MM.1S (cell line): ENCODE measurements at regions not wholly inside any gene's neighbourhood (a gene's known extent, or its start where the extent isn't known, plus 50 kb on each side); places are given as distances from the start of the nearest gene placed in this dataset.

Experiments
- DNase-seq: peaks from one replicate; pipeline ENCODE4 v3.0.0-alpha.2; 2015
- H2AFZ ChIP-seq: fragments of 300-600 bp; sonication (generic); 2 replicates; pipeline ENCODE4 v1.6.0; 2016; ENCODE audit warnings: antibody characterized with exemption, low read length
- H3F3A ChIP-seq: fragments of 300-600 bp; sonication (generic); 2 replicates; pipeline ENCODE4 v1.6.1; 2016; ENCODE audit warnings: mild to moderate bottlenecking, antibody characterized with exemption, low read length, moderate library complexity, mixed read lengths; ENCODE audit not compliant: insufficient read depth
- H3K27ac ChIP-seq: fragments of 300-600 bp; sonication (generic); 2 replicates; pipeline ENCODE4 v1.5.1; 2016; ENCODE audit warnings: mild to moderate bottlenecking, low read length
- H3K27me3 ChIP-seq: fragments of 300-600 bp; sonication (generic); replicated peaks from 2 replicates; pipeline ENCODE4 v1.6.0; 2016; ENCODE audit warnings: low read length; ENCODE audit not compliant: insufficient read depth
- H3K36me3 ChIP-seq: fragments of 300-600 bp; sonication (generic); replicated peaks from 2 replicates; pipeline ENCODE4 v1.6.1; 2016; ENCODE audit warnings: mild to moderate bottlenecking, low read length, mixed read lengths; ENCODE audit not compliant: insufficient read depth
- H3K4me1 ChIP-seq: fragments of 300-600 bp; sonication (generic); 2 replicates; pipeline ENCODE4 v1.6.1; 2016; ENCODE audit warnings: low read length, mixed read lengths
- H3K4me2 ChIP-seq: fragments of 300-600 bp; sonication (generic); 2 replicates; pipeline ENCODE4 v1.6.0; 2016; ENCODE audit warnings: low read depth, low read length
- H3K4me3 ChIP-seq: fragments of 300-600 bp; sonication (generic); 2 replicates; pipeline ENCODE4 v1.5.1; 2016; ENCODE audit warnings: low read length, mixed read lengths
- H3K79me2 ChIP-seq: fragments of 300-600 bp; sonication (generic); 2 replicates; pipeline ENCODE4 v1.6.1; 2016; ENCODE audit warnings: mixed run types, low read length, mixed read lengths
- H3K9ac ChIP-seq: fragments of 300-600 bp; sonication (generic); 2 replicates; pipeline ENCODE4 v1.6.1; 2016; ENCODE audit warnings: low read length, mixed read lengths
- H3K9me2 ChIP-seq: fragments of 300-600 bp; sonication (generic); replicated peaks from 2 replicates; pipeline ENCODE4 v1.6.1; 2016; ENCODE audit warnings: mild to moderate bottlenecking, low read length, mixed read lengths; ENCODE audit not compliant: insufficient read depth
- H3K9me3 ChIP-seq: fragments of 300-600 bp; sonication (generic); replicated peaks from 2 replicates; pipeline ENCODE4 v1.6.1; 2016; ENCODE audit warnings: mild to moderate bottlenecking, low read length, mixed read lengths; ENCODE audit not compliant: insufficient read depth
- H4K20me1 ChIP-seq: fragments of 300-600 bp; sonication (generic); 2 replicates; pipeline ENCODE4 v1.6.1; 2016; ENCODE audit warnings: mild to moderate bottlenecking, low read length, moderate library complexity, mixed read lengths; ENCODE audit not compliant: insufficient read depth
- EZH2 ChIP-seq: fragments of 300-600 bp; sonication (generic); optimal IDR thresholded peaks from 2 replicates; pipeline ENCODE3; 2017; ENCODE audit warnings: low read depth, mild to moderate bottlenecking, antibody characterized with exemption, low read length, mixed read lengths
- EZH2phosphoT487 ChIP-seq: fragments of 300-600 bp; sonication (generic); IDR thresholded peaks from 2 replicates; pipeline ENCODE4 v1.6.1; 2018; ENCODE audit warnings: antibody characterized with exemption, low read length
- TF ChIP-seq, protein P1 (sequence below): fragments of 300-600 bp; sonication (generic); IDR thresholded peaks from 2 replicates; pipeline ENCODE4 v1.5.1; 2016; ENCODE audit warnings: antibody characterized with exemption, low read length, mixed read lengths

DNA sequence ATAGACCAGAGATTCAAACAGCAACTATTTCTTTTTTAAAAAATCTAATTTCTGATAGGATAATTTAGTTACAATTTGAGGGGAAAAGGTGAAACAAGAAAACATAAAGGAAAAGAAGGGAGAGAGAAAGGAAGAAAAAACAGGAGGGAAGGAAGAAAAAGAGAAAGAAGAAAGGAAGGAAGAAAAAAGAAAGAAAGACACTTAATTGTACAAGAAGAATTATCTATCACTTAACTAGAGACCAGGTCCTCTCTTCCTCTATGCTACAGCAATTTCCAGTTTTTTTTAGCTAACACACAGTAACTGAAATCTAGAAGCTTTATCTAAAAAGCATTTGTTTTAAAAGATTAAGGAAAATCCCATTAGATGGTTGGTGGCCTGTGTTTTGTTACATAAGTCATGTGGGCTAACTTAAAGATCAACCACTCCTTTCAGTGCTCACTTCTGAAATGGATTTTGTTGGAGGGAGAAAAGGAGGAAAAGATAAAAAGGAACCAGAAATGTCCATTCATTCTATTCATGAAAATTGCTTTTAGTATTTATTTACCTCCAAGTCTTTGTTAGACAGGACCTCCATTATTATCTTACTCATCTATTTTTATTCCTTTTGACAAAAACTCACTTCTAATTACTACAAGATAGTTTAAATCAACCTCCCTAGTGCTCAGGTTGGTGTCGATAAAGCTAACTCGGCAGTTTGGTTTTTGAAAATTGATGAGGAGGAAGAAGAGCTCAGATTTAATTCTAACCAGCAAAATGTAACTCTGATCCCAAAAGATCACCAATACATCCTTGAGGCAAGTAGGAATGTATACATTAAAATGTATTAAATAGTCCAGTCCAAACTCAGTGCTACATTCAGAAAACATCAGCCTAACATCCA is 251.5 kb upstream of the FN1 start:
- H2AFZ ChIP-seq: no peak overlapping the region
- no peaks in the 10 kb centered on the region for H3K36me3 ChIP-seq
- H3K4me3 ChIP-seq: no peak overlapping the region
- H3K27ac ChIP-seq: no peak overlapping the region
- no peak overlapping the region for H3K9ac ChIP-seq
- no peaks in the 10 kb centered on the region for H4K20me1 ChIP-seq
- no peaks in the 10 kb centered on the region for H3K4me1 ChIP-seq
- TF ChIP-seq, protein P1, sequence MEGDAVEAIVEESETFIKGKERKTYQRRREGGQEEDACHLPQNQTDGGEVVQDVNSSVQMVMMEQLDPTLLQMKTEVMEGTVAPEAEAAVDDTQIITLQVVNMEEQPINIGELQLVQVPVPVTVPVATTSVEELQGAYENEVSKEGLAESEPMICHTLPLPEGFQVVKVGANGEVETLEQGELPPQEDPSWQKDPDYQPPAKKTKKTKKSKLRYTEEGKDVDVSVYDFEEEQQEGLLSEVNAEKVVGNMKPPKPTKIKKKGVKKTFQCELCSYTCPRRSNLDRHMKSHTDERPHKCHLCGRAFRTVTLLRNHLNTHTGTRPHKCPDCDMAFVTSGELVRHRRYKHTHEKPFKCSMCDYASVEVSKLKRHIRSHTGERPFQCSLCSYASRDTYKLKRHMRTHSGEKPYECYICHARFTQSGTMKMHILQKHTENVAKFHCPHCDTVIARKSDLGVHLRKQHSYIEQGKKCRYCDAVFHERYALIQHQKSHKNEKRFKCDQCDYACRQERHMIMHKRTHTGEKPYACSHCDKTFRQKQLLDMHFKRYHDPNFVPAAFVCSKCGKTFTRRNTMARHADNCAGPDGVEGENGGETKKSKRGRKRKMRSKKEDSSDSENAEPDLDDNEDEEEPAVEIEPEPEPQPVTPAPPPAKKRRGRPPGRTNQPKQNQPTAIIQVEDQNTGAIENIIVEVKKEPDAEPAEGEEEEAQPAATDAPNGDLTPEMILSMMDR: no peak
- TF ChIP-seq EZH2 (no peak), EZH2phosphoT487 (no peak)
- no peaks in the 10 kb centered on the region for H3K27me3 ChIP-seq
- no peaks in the 10 kb centered on the region for H3K9me2 ChIP-seq
- no peak for DNase-seq
- no peaks in the 10 kb centered on the region for H3K9me3 ChIP-seq
- H3F3A ChIP-seq: no peaks in the 10 kb centered on the region
- H3K4me2 ChIP-seq: no peak overlapping the region
- H3K79me2 ChIP-seq: no peaks in the 10 kb centered on the region

DNA sequence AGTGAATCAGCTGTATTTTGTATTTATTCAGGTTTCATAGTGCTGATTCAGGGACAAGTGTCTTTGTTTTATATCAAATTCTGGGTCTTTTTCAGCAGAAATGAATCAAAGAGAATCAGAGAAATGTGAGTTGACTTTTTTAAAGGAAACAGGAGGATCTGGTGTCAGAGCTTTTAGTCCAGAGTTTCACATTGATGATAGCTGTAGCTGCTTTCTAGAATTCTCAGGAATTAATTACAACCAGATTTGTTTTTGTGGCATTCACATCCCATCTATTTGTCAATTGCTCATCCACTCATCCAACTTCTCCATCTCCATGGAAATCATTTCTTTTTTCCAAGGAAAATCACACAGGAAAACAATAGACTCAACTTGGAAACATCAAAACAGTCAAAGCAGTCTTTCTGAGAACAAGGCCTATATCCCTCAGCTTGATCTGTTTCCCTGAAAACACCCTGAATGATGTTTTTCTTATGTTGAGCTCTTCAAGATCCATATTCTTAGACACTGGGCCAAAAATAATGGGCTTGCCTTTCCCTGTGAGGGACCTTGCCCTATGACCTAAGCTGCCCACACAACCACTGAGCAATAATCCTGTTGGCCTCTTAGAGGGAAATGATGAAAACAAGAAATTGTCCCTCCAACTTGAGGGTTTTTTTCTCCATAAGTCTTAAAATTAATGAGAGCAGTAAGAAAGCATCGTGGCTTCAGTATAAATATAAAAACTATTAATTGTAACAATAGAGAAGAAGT is 249.5 kb upstream of the FN1 start:
- Histone ChIP-seq H3K27me3 (no peaks in the 10 kb centered on the region), H3K4me2 (no peak overlapping the region), H3K4me3 (no peak overlapping the region), H3K4me1 (peaks cover 13% of the 10 kb centered on the region; the same call in 1 of the 2 replicates), H3K27ac (no peak overlapping the region), H3K9me3 (no peaks in the 10 kb centered on the region), H3K79me2 (no peaks in the 10 kb centered on the region), H4K20me1 (no peaks in the 10 kb centered on the region), H3F3A (no peaks in the 10 kb centered on the region; the same call in 1 of the 2 replicates), H2AFZ (no peak overlapping the region), H3K9ac (no peak overlapping the region), H3K9me2 (no peaks in the 10 kb centered on the region), H3K36me3 (no peaks in the 10 kb centered on the region)
- TF ChIP-seq EZH2: no peak
- TF ChIP-seq EZH2phosphoT487: no peak
- TF ChIP-seq, protein P1: no peak
- DNase-seq: no peak

DNA sequence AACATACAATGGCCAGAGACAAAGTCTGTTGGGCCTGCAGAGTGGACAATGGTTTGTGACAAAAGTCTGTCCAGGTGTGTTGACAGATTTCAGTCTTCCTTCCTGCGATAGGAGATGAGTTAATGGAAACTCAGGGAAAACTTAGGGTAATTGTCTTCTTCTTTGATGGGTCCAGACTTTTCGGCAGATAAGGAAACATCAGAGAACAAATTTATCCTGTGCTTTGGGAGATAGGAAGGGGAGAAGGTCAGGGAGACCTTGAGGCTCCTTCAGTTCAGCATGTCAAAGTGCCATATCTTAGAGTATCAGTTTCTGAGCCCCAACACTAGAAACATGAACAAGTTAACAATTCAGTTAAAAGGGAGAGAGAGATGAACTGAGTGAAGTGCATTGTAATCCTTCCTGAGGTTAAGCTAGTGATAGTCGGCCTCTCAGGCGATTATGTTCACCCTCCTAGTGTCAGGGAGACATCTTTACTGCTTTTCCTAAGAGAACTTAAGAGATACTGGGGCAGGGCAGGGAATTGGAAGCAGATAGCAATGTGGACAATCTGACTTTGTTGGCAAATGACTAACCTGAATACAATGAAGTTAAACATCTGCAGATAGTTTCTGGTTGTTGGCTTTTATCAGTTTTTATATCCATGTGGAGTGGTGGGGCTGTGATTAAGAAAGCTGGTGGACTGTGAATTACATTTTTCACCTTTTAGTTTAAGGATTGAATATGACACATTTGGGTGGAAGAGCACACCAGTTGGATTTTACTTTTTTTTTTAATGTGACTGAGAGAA is 248.8 kb upstream of the FN1 start:
- H3K9ac ChIP-seq: no peak overlapping the region
- no peak overlapping the region for H3K4me2 ChIP-seq

More for the DNA sequence above, 248.8 kb upstream of the FN1 start:
- H3K27me3 ChIP-seq: no peaks in the 10 kb centered on the region
- H3K4me1 ChIP-seq: peaks cover 14% of the 10 kb centered on the region; the same call in 1 of the 2 replicates
- DNase-seq: no peak
- no peak overlapping the region for H3K27ac ChIP-seq
- H3K79me2 ChIP-seq: no peaks in the 10 kb centered on the region
- no peak overlapping the region for H2AFZ ChIP-seq
- TF ChIP-seq EZH2 (no peak), EZH2phosphoT487 (no peak)
- TF ChIP-seq, protein P1: no peak
- H4K20me1 ChIP-seq: no peaks in the 10 kb centered on the region
- H3K4me3 ChIP-seq: no peak overlapping the region
- no peaks in the 10 kb centered on the region; the same call in 1 of the 2 replicates for H3F3A ChIP-seq
- no peaks in the 10 kb centered on the region for H3K36me3 ChIP-seq
- H3K9me3 ChIP-seq: no peaks in the 10 kb centered on the region
- no peaks in the 10 kb centered on the region for H3K9me2 ChIP-seq
